K562 (cell line): ENCODE measurements at regions not wholly inside any gene's neighbourhood (a gene's known extent, or its start where the extent isn't known, plus 50 kb on each side); places are given as distances from the start of the nearest gene placed in this dataset.

Source experiments
- ATAC-seq: fragments of 200-7000 bp; cut with Tn5 transposase; 3 replicates; pipeline ENCODE4 v1.9.1; 2020; ENCODE audit warnings: moderate library complexity
- BruUV-seq: library from RNA; stranded (reverse); fragments of 400-500 nt; replicated peaks from 2 replicates; lab custom pipeline; 2021; lab: Mats Ljungman, UMichigan
- CTCF ChIA-PET: fragments of 300-600 bp; formaldehyde crosslinking; extraction: SDS; loops from one replicate; lab custom pipeline; 2021; ENCODE audit warnings: low intra/inter-chr PET ratio; lab: Yijun Ruan, JAX
- POLR2A ChIA-PET: fragments of 300-600, 350-650 bp; sonication (Branson Sonifier 250); formaldehyde crosslinking; extraction: SDS; loops from one replicate; lab custom pipeline; 2021; ENCODE audit warnings: antibody characterized with exemption, inconsistent platforms; lab: Yijun Ruan, JAX
- DNase-seq, 4 experiments: peaks; one replicate each; pipeline versions ENCODE4 v3.0.0 to v3.0.0-alpha.2; 2011 to 2018; ENCODE audit warnings: low spot score in 3 of 4, mixed read lengths in 3 of 4; ENCODE audit errors: extremely low read depth in 1 of 4
- FAIRE-seq: peaks from 2 replicates; lab custom pipeline; 2011; peaks lifted over from hg19 to GRCh38; lab: Jason Lieb, UNC
- H2AFZ ChIP-seq: 2 replicates; pipeline ENCODE4 v1.6.0; 2011; ENCODE audit warnings: low read depth, low read length, control low read depth, inconsistent platforms
- H3K27ac ChIP-seq: fragments of 200-600 bp; 3 replicates; pipeline ENCODE4 v1.8.0; 2011; ENCODE audit warnings: low read depth, mild to moderate bottlenecking, control low read depth, inconsistent platforms, low read length, moderate library complexity, mixed read lengths; ENCODE audit errors: extremely low read depth
- H3K27me3 ChIP-seq, 2 experiments: fragments of 300-600 bp in 1 of 2; 2 replicates in 1 of 2; 3 replicates in 1 of 2; pipeline versions ENCODE4 v1.6.0 to v1.8.0; 2011; ENCODE audit warnings: inconsistent platforms in 2 of 2, low read length in 2 of 2, mild to moderate bottlenecking in 1 of 2, mixed read lengths in 1 of 2, moderate library complexity in 1 of 2; ENCODE audit not compliant: control insufficient read depth in 2 of 2, insufficient read depth in 2 of 2
- H3K36me3 ChIP-seq: fragments of 300-600 bp; 3 replicates; pipeline ENCODE4 v1.8.0; 2011; ENCODE audit warnings: mild to moderate bottlenecking, low read length, inconsistent platforms; ENCODE audit not compliant: control insufficient read depth, insufficient read depth
- H3K4me1 ChIP-seq, 2 experiments: fragments of 200-600 bp in 1 of 2; replicated peaks in 1 of 2; 2 replicates in 1 of 2; 3 replicates in 1 of 2; pipeline versions ENCODE4 v1.5.1 to v1.8.0; 2011; ENCODE audit warnings: inconsistent platforms in 2 of 2, low read length in 2 of 2, mild to moderate bottlenecking in 1 of 2, mixed read lengths in 1 of 2, moderate library complexity in 1 of 2; ENCODE audit not compliant: control insufficient read depth in 2 of 2, insufficient read depth in 2 of 2
- H3K4me2 ChIP-seq: 2 replicates; pipeline ENCODE4 v1.6.1; 2011; ENCODE audit warnings: low read length, control low read depth, inconsistent platforms, mixed read lengths; ENCODE audit not compliant: insufficient read depth
- H3K4me3 ChIP-seq: fragments of 200-600 bp; sonication (generic), shearing (Covaris generic); 2 replicates; pipeline ENCODE4 v1.5.1; 2016; ENCODE audit warnings: control low read depth, inconsistent platforms
- H3K79me2 ChIP-seq: fragments of 200-600 bp; 3 replicates; pipeline ENCODE4 v1.8.0; 2011; ENCODE audit warnings: low read length, inconsistent platforms; ENCODE audit not compliant: control insufficient read depth, insufficient read depth
- H3K9ac ChIP-seq, 2 experiments: 2 replicates each; pipeline versions ENCODE4 v1.6.0 to v1.6.1; 2011; ENCODE audit warnings: low read depth in 2 of 2, low read length in 2 of 2, control low read depth in 1 of 2, inconsistent platforms in 1 of 2, mild to moderate bottlenecking in 1 of 2, mixed read lengths in 1 of 2; ENCODE audit not compliant: insufficient read depth in 1 of 2
- H3K9me1 ChIP-seq: one replicate; pipeline ENCODE4 v1.6.0; 2011; ENCODE audit warnings: inconsistent platforms, mild to moderate bottlenecking, low read length, moderate library complexity; ENCODE audit not compliant: control insufficient read depth, insufficient read depth
- H3K9me3 ChIP-seq: replicated peaks from 2 replicates; pipeline ENCODE4 v1.5.1; 2011; ENCODE audit warnings: low read depth, low read length, inconsistent platforms; ENCODE audit not compliant: control insufficient read depth, insufficient read depth
- H4K20me1 ChIP-seq: replicated peaks from 2 replicates; pipeline ENCODE4 v1.6.1; 2011; ENCODE audit warnings: low read length, inconsistent platforms, mixed read lengths; ENCODE audit not compliant: control insufficient read depth, insufficient read depth
- CREB1 ChIP-seq, 2 experiments: sonication (generic) in 1 of 2; formaldehyde crosslinking in 1 of 2; IDR thresholded peaks; 2 replicates each; pipeline versions ENCODE4 v1.6.1 to v1.8.0; 2012 to 2022; ENCODE audit warnings: inconsistent platforms in 1 of 2, mild to moderate bottlenecking in 1 of 2, missing genetic modification reagents in 1 of 2, moderate library complexity in 1 of 2
- ELF2 ChIP-seq: fragments of 250-450 bp; sonication (Bioruptor Pico); IDR thresholded peaks from 2 replicates; pipeline ENCODE4 v1.5.0; 2021; ENCODE audit warnings: mild to moderate bottlenecking
- HDAC3 ChIP-seq: fragments of 450-650 bp; IDR thresholded peaks from 2 replicates; pipeline ENCODE4 v1.6.1; 2018; ENCODE audit warnings: borderline replicate concordance, mild to moderate bottlenecking, moderate library complexity; ENCODE audit not compliant: partially characterized antibody
- HSF4 ChIP-seq: fragments of 250-450 bp; sonication (Bioruptor Pico); IDR thresholded peaks from 2 replicates; pipeline ENCODE4 v2.1.2; 2022; ENCODE audit warnings: mild to moderate bottlenecking, moderate library complexity, borderline replicate concordance
- IRF2 ChIP-seq: sonication (generic); formaldehyde crosslinking; IDR thresholded peaks from 2 replicates; pipeline ENCODE4 v1.8.1; 2022; ENCODE audit warnings: mild to moderate bottlenecking, missing genetic modification reagents
- KDM2B ChIP-seq: fragments of 250-450 bp; sonication (Bioruptor Pico); IDR thresholded peaks from 2 replicates; pipeline ENCODE4 v1.8.0; 2021; ENCODE audit warnings: mild to moderate bottlenecking, moderate library complexity
- NR2F6 ChIP-seq: fragments of 450-650 bp; formaldehyde crosslinking; IDR thresholded peaks from 2 replicates; pipeline ENCODE4 v1.4.0; 2020; ENCODE audit warnings: mild to moderate bottlenecking
- SP1 ChIP-seq: sonication (generic); formaldehyde crosslinking; IDR thresholded peaks from 2 replicates; pipeline ENCODE4 v1.8.1; 2022; ENCODE audit warnings: mild to moderate bottlenecking, missing genetic modification reagents
- TCFL5 ChIP-seq: fragments of 250-450 bp; sonication (Bioruptor Pico); conservative IDR thresholded peaks from 2 replicates; pipeline ENCODE4 v1.6.1; 2021; ENCODE audit warnings: mild to moderate bottlenecking, moderate library complexity, matching md5 sums
- TGIF2 ChIP-seq: sonication (generic); formaldehyde crosslinking; IDR thresholded peaks from 2 replicates; pipeline ENCODE4 v1.8.1; 2022; ENCODE audit warnings: mild to moderate bottlenecking, missing genetic modification reagents, moderate library complexity
- ZNF23 ChIP-seq: fragments of 250-450 bp; sonication (Bioruptor Pico); IDR thresholded peaks from 2 replicates; pipeline ENCODE4 v1.4.0; 2020; ENCODE audit warnings: mild to moderate bottlenecking
- ZNF696 ChIP-seq: fragments of 250-450 bp; sonication (Bioruptor Pico); conservative IDR thresholded peaks from 2 replicates; pipeline ENCODE4 v1.4.0; 2020; ENCODE audit warnings: mild to moderate bottlenecking, moderate library complexity
- WGBS: fragments of 100-300 bp; shearing (Covaris generic); methylation state at CpG from one replicate; pipeline ENCODE4 v1.1.6; 2016; ENCODE audit warnings: low coverage, mixed read lengths; ENCODE audit not compliant: insufficient coverage; ENCODE audit errors: missing lambda C conversion rate; 5-methylcytosine and 5-hydroxymethylcytosine counted together
- in situ Hi-C: fragments of 300-500 bp; cut with MboI; formaldehyde crosslinking; loops from 4 replicates; pipeline ENCODE4 v1.15.0; 2018; ENCODE audit warnings: inconsistent platforms, mixed read lengths
- intact Hi-C: fragments of 100-400 bp; cut with micrococcal nuclease; formaldehyde crosslinking; loops from 2 replicates; pipeline ENCODE4 v1.14.2; 2022
- TF ChIP-seq, protein P1 (sequence below): IDR thresholded peaks from 2 replicates; pipeline ENCODE4 v1.6.1; 2016; ENCODE audit warnings: missing genetic modification characterization, missing compliant biosample characterization
- TF ChIP-seq, protein P2 (sequence below): fragments of 450-650 bp; IDR thresholded peaks from 2 replicates; pipeline ENCODE4 v1.6.1; 2018; ENCODE audit warnings: mild to moderate bottlenecking, low read depth; ENCODE audit not compliant: partially characterized antibody
- TF ChIP-seq, protein P3 (sequence below), 2 experiments: IDR thresholded peaks; 2 replicates each; pipeline ENCODE4 v1.6.1; 2012; ENCODE audit warnings: improper control_type of control experiment in 2 of 2, low read depth in 2 of 2, low read length in 2 of 2, borderline replicate concordance in 1 of 2
- TF ChIP-seq, protein P4 (sequence below): sonication (generic); formaldehyde crosslinking; IDR thresholded peaks from 2 replicates; pipeline ENCODE4 v1.8.0; 2022; ENCODE audit warnings: mild to moderate bottlenecking, missing genetic modification reagents

DNA sequence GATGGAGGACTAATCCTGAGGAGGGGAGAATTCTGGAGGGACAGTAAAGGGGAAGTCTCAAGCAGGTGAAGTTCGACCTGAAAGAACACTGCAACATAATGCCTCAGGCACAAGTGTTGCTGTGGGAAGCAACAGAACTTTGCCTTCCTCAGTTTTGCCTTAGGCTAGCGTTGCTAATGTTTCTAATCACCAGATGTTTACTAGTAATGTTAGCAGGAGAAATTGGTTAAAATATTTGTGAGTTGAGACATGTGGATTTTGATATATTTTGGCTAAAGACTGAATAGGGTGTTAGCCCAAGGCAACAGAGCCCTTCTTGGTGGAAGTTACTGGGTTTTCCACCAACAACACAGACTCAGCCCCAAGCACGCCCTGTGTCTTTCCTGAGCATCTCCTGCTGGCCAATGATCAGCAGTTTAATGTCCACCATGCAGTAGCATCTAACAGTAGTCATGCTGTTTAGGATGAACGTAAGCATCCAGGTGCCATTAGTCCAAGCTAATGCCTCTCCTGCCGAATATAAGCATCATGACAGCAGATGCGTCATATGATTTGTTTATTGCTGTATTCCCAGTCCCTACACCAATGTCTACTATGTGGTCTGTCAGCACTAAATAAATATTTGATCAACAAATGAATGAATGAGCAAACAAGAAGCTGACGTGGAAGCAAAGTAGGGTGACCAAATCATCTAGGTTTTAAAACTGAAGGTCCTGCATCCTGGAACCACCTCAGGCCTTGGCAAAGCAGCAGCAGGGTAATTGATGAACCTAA, 511.9 kb upstream of the HTR2A start:
- Histone ChIP-seq H3K9me3 (no peaks in the 10 kb centered on the region), H3K79me2 (no peaks in the 10 kb centered on the region), H3K9me1 (no peaks in the 10 kb centered on the region), H3K27ac (no peak overlapping the region), H3K36me3 (no peaks in the 10 kb centered on the region), H4K20me1 (no peaks in the 10 kb centered on the region), H3K27me3 (no peaks in the 10 kb centered on the region), H2AFZ (no peak overlapping the region), H3K4me3 (no peak overlapping the region), H3K4me2 (no peak overlapping the region), H3K9ac (no peak overlapping the region), H3K4me1 (no peaks in the 10 kb centered on the region)
- POLR2A ChIA-PET: no interaction called here
- CTCF ChIA-PET: no interaction called here
- FAIRE-seq (no peak), ATAC-seq (no peak), DNase-seq (no peak)
- 0% methylated on average over 7 of the region's 7 CpGs for WGBS
- intact Hi-C loops (no loop called here), in situ Hi-C loops (no loop called here)
- BruUV-seq: no TSS peak
- no peak for TF ChIP-seq NR2F6
- TF ChIP-seq HDAC3: no peak
- TF ChIP-seq, protein P1, sequence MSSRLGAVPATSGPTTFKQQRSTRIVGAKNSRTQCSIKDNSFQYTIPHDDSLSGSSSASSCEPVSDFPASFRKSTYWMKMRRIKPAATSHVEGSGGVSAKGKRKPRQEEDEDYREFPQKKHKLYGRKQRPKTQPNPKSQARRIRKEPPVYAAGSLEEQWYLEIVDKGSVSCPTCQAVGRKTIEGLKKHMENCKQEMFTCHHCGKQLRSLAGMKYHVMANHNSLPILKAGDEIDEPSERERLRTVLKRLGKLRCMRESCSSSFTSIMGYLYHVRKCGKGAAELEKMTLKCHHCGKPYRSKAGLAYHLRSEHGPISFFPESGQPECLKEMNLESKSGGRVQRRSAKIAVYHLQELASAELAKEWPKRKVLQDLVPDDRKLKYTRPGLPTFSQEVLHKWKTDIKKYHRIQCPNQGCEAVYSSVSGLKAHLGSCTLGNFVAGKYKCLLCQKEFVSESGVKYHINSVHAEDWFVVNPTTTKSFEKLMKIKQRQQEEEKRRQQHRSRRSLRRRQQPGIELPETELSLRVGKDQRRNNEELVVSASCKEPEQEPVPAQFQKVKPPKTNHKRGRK: no peak
- TF ChIP-seq, protein P2, sequence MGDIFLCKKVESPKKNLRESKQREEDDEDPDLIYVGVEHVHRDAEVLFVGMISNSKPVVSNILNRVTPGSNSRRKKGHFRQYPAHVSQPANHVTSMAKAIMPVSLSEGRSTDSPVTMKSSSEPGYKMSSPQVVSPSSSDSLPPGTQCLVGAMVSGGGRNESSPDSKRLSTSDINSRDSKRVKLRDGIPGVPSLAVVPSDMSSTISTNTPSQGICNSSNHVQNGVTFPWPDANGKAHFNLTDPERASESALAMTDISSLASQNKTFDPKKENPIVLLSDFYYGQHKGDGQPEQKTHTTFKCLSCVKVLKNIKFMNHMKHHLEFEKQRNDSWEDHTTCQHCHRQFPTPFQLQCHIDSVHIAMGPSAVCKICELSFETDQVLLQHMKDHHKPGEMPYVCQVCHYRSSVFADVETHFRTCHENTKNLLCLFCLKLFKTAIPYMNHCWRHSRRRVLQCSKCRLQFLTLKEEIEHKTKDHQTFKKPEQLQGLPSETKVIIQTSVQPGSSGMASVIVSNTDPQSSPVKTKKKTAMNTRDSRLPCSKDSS: no peak
- TF ChIP-seq CREB1 (IDR thresholded peaks at IDR 0.05): no peak
- TF ChIP-seq CREB1 (CRISPR knock-in tag; IDR thresholded peaks at IDR 0.05): no peak
- TF ChIP-seq, protein P3, sequence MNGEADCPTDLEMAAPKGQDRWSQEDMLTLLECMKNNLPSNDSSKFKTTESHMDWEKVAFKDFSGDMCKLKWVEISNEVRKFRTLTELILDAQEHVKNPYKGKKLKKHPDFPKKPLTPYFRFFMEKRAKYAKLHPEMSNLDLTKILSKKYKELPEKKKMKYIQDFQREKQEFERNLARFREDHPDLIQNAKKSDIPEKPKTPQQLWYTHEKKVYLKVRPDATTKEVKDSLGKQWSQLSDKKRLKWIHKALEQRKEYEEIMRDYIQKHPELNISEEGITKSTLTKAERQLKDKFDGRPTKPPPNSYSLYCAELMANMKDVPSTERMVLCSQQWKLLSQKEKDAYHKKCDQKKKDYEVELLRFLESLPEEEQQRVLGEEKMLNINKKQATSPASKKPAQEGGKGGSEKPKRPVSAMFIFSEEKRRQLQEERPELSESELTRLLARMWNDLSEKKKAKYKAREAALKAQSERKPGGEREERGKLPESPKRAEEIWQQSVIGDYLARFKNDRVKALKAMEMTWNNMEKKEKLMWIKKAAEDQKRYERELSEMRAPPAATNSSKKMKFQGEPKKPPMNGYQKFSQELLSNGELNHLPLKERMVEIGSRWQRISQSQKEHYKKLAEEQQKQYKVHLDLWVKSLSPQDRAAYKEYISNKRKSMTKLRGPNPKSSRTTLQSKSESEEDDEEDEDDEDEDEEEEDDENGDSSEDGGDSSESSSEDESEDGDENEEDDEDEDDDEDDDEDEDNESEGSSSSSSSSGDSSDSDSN (IDR thresholded peaks at IDR 0.05; ENCODE audit: borderline replicate concordance in 1 of 2, low read depth in 2 of 2, low read length in 2 of 2): no peak
- TF ChIP-seq TCFL5: no peak
- no peak for TF ChIP-seq TGIF2 (CRISPR knock-in tag)
- no peak for TF ChIP-seq ZNF23 (CRISPR knock-in tag)
- TF ChIP-seq ELF2 (CRISPR knock-in tag): no peak
- TF ChIP-seq, protein P4, sequence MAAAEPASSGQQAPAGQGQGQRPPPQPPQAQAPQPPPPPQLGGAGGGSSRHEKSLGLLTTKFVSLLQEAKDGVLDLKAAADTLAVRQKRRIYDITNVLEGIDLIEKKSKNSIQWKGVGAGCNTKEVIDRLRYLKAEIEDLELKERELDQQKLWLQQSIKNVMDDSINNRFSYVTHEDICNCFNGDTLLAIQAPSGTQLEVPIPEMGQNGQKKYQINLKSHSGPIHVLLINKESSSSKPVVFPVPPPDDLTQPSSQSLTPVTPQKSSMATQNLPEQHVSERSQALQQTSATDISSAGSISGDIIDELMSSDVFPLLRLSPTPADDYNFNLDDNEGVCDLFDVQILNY (CRISPR knock-in tag): no peak
- no peak for TF ChIP-seq HSF4 (CRISPR knock-in tag)
- TF ChIP-seq IRF2 (CRISPR knock-in tag): no peak
- TF ChIP-seq ZNF696 (CRISPR knock-in tag): no peak
- TF ChIP-seq KDM2B (CRISPR knock-in tag): no peak
- TF ChIP-seq SP1 (CRISPR knock-in tag): no peak
